OCI-LY3 (cell line): ENCODE measurements at regions not wholly inside any gene's neighbourhood (a gene's known extent, or its start where the extent isn't known, plus 50 kb on each side); places are given as distances from the start of the nearest gene placed in this dataset.

ENCODE experiments used
- EZH2phosphoT487 ChIP-seq: fragments of 200-600 bp; shearing (Covaris generic); IDR thresholded peaks from 2 replicates; pipeline ENCODE4 v1.6.1; 2018; ENCODE audit warnings: antibody characterized with exemption, mixed run types, low read depth
- TF ChIP-seq, protein P1 (sequence below): fragments of 200-600, 300-600 bp; sonication (generic); IDR thresholded peaks from 2 replicates; pipeline ENCODE4 v1.5.1; 2014; ENCODE audit warnings: antibody characterized with exemption, low read length, low read depth

- TF ChIP-seq, protein P1, sequence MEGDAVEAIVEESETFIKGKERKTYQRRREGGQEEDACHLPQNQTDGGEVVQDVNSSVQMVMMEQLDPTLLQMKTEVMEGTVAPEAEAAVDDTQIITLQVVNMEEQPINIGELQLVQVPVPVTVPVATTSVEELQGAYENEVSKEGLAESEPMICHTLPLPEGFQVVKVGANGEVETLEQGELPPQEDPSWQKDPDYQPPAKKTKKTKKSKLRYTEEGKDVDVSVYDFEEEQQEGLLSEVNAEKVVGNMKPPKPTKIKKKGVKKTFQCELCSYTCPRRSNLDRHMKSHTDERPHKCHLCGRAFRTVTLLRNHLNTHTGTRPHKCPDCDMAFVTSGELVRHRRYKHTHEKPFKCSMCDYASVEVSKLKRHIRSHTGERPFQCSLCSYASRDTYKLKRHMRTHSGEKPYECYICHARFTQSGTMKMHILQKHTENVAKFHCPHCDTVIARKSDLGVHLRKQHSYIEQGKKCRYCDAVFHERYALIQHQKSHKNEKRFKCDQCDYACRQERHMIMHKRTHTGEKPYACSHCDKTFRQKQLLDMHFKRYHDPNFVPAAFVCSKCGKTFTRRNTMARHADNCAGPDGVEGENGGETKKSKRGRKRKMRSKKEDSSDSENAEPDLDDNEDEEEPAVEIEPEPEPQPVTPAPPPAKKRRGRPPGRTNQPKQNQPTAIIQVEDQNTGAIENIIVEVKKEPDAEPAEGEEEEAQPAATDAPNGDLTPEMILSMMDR = no peak
- TF ChIP-seq EZH2phosphoT487 = no peak
These were observed 58.1 kb upstream of the SLC66A3 start for GRCh38 chr2:11097038-11097720.
